ENCODE measurements at regions not wholly inside any gene's neighbourhood (a gene's known extent, or its start where the extent isn't known, plus 50 kb on each side); places are given as distances from the start of the nearest gene placed in this dataset.

DNA sequence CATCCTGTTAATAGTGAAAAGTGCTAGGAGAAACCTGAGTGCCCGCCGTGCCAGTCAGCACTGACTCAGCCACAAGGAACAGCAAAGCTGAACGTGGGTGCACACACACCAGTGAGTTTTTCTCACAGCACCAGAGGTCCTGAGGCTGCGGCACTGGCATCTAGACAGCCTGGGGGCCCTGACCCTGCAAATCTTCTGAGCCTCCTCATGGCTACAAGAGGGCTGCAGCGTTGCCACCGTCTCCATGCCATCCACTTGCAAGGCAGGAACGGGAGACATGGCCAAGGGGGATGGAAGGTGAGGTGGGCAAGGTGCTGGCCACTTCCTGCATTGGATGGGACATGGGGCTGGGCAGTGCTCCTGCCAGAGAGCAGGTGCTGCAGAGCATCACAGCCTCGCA, 211.2 kb upstream of the SOX1 start:
- TF ChIP-seq, protein P1, sequence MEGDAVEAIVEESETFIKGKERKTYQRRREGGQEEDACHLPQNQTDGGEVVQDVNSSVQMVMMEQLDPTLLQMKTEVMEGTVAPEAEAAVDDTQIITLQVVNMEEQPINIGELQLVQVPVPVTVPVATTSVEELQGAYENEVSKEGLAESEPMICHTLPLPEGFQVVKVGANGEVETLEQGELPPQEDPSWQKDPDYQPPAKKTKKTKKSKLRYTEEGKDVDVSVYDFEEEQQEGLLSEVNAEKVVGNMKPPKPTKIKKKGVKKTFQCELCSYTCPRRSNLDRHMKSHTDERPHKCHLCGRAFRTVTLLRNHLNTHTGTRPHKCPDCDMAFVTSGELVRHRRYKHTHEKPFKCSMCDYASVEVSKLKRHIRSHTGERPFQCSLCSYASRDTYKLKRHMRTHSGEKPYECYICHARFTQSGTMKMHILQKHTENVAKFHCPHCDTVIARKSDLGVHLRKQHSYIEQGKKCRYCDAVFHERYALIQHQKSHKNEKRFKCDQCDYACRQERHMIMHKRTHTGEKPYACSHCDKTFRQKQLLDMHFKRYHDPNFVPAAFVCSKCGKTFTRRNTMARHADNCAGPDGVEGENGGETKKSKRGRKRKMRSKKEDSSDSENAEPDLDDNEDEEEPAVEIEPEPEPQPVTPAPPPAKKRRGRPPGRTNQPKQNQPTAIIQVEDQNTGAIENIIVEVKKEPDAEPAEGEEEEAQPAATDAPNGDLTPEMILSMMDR (IDR thresholded peaks at IDR 0.05), result no peak
- TF ChIP-seq EZH2 (IDR thresholded peaks at IDR 0.05; ENCODE audit: borderline replicate concordance, insufficient read depth, low read depth, low read length, poor library complexity, severe bottlenecking), result no peak

Measured in B cell (primary cell).